ENCODE measurements at regions not wholly inside any gene's neighbourhood (a gene's known extent, or its start where the extent isn't known, plus 50 kb on each side); places are given as distances from the start of the nearest gene placed in this dataset.

GRCh38 chr3:157581371-157581770 lies 78.2 kb upstream of the VEPH1 start:
- no peak for DNase-seq (ENCODE audit: low read depth)

GRCh38 chr3:157578181-157578580 lies 75.0 kb upstream of the VEPH1 start:
- DNase-seq (ENCODE audit: low read depth): no peak

- no peak for DNase-seq (ENCODE audit: low read depth)
Observed at GRCh38 chr3:157574531-157574930, 71.3 kb upstream of the VEPH1 start.

- no peak for DNase-seq (ENCODE audit: low read depth)
Observed at GRCh38 chr3:157573780-157574378, 70.7 kb upstream of the VEPH1 start.

GRCh38 chr3:157573281-157573680 lies 70.1 kb upstream of the VEPH1 start:
- DNase-seq (ENCODE audit: low read depth): no peak

GRCh38 chr3:157572559-157573270 lies 69.5 kb upstream of the VEPH1 start:
- DNase-seq (ENCODE audit: low read depth): no peak

GRCh38 chr3:157566596-157566995 lies 63.4 kb upstream of the VEPH1 start:
- DNase-seq (ENCODE audit: low read depth): no peak

GRCh38 chr3:157559401-157559800 lies 56.2 kb upstream of the VEPH1 start:
- no peak for DNase-seq (ENCODE audit: low read depth)
